HepG2 (cell line): ENCODE measurements at regions not wholly inside any gene's neighbourhood (a gene's known extent, or its start where the extent isn't known, plus 50 kb on each side); places are given as distances from the start of the nearest gene placed in this dataset.
A peak's percentile ranks its signal among the peaks of the same experiment; 100 is the strongest.

Experiments
- AHDC1 ChIP-seq: sonication (generic); formaldehyde crosslinking; IDR thresholded peaks from 2 replicates; pipeline ENCODE4 v1.5.1; 2020; ENCODE audit warnings: mild to moderate bottlenecking, missing genetic modification reagents, borderline replicate concordance
- FOSL1 ChIP-seq: sonication (generic); formaldehyde crosslinking; IDR thresholded peaks from 2 replicates; pipeline ENCODE4 v1.9.0; 2021; ENCODE audit warnings: missing genetic modification reagents, borderline replicate concordance
- KMT2B ChIP-seq: IDR thresholded peaks from 2 replicates; pipeline ENCODE4 v1.6.1; 2016; ENCODE audit warnings: missing genetic modification reagents, missing compliant biosample characterization
- SMAD1 ChIP-seq: sonication (generic); formaldehyde crosslinking; IDR thresholded peaks from 2 replicates; pipeline ENCODE4 v1.4.0; 2020; ENCODE audit warnings: missing genetic modification reagents, low read depth, mild to moderate bottlenecking, borderline replicate concordance
- SMAD9 ChIP-seq: sonication (generic); formaldehyde crosslinking; IDR thresholded peaks from 2 replicates; pipeline ENCODE4 v1.5.1; 2020; ENCODE audit warnings: mild to moderate bottlenecking, missing genetic modification reagents
- ZBTB21 ChIP-seq: sonication (generic); formaldehyde crosslinking; IDR thresholded peaks from 2 replicates; pipeline ENCODE4 v1.4.0; 2020; ENCODE audit warnings: missing genetic modification reagents
- ZBTB39 ChIP-seq: sonication (generic); formaldehyde crosslinking; IDR thresholded peaks from 2 replicates; pipeline ENCODE4 v1.5.0; 2020; ENCODE audit warnings: missing genetic modification reagents
- ZMYM3 ChIP-seq: sonication (generic); formaldehyde crosslinking; IDR thresholded peaks from 2 replicates; pipeline ENCODE4 v1.5.1; 2020; ENCODE audit warnings: mild to moderate bottlenecking, missing genetic modification reagents
- ZNF260 ChIP-seq: sonication (generic); formaldehyde crosslinking; IDR thresholded peaks from 2 replicates; pipeline ENCODE4 v1.4.0; 2020; ENCODE audit warnings: missing genetic modification reagents, low read depth, mild to moderate bottlenecking, borderline replicate concordance
- ZNF775 ChIP-seq: sonication (generic); formaldehyde crosslinking; IDR thresholded peaks from 2 replicates; pipeline ENCODE4 v1.4.0; 2020; ENCODE audit warnings: missing genetic modification reagents, mild to moderate bottlenecking, moderate library complexity, borderline replicate concordance
- ZNF841 ChIP-seq: sonication (generic); formaldehyde crosslinking; IDR thresholded peaks from 2 replicates; pipeline ENCODE4 v1.8.1; 2023; ENCODE audit warnings: missing genetic modification reagents, borderline replicate concordance
- TF ChIP-seq, protein P1 (sequence below): sonication (generic); formaldehyde crosslinking; IDR thresholded peaks from 2 replicates; pipeline ENCODE4 v1.5.0; 2020; ENCODE audit warnings: mild to moderate bottlenecking, missing genetic modification reagents
- TF ChIP-seq, protein P2 (sequence below): sonication (generic); formaldehyde crosslinking; IDR thresholded peaks from 2 replicates; pipeline ENCODE4 v1.4.0; 2020; ENCODE audit warnings: missing genetic modification reagents
- TF ChIP-seq, protein P3 (sequence below): sonication (generic); formaldehyde crosslinking; IDR thresholded peaks from 2 replicates; pipeline ENCODE4 v1.4.0; 2020; ENCODE audit warnings: missing genetic modification reagents

- TF ChIP-seq AHDC1 (CRISPR knock-in tag) (peak; percentile 26; the same call in 1 of the 2 replicates), ZMYM3 (CRISPR knock-in tag) (0 out of 2 replicates have a peak, but pooled peaks have one; percentile 19), ZBTB39 (CRISPR knock-in tag) (no peak), SMAD9 (CRISPR knock-in tag) (no peak), ZNF841 (CRISPR knock-in tag) (no peak), KMT2B (CRISPR knock-in tag) (no peak), ZNF775 (CRISPR knock-in tag) (no peak), ZBTB21 (CRISPR knock-in tag) (no peak), FOSL1 (CRISPR knock-in tag) (no peak), SMAD1 (CRISPR knock-in tag) (no peak), ZNF260 (CRISPR knock-in tag) (no peak)
- TF ChIP-seq, protein P1, sequence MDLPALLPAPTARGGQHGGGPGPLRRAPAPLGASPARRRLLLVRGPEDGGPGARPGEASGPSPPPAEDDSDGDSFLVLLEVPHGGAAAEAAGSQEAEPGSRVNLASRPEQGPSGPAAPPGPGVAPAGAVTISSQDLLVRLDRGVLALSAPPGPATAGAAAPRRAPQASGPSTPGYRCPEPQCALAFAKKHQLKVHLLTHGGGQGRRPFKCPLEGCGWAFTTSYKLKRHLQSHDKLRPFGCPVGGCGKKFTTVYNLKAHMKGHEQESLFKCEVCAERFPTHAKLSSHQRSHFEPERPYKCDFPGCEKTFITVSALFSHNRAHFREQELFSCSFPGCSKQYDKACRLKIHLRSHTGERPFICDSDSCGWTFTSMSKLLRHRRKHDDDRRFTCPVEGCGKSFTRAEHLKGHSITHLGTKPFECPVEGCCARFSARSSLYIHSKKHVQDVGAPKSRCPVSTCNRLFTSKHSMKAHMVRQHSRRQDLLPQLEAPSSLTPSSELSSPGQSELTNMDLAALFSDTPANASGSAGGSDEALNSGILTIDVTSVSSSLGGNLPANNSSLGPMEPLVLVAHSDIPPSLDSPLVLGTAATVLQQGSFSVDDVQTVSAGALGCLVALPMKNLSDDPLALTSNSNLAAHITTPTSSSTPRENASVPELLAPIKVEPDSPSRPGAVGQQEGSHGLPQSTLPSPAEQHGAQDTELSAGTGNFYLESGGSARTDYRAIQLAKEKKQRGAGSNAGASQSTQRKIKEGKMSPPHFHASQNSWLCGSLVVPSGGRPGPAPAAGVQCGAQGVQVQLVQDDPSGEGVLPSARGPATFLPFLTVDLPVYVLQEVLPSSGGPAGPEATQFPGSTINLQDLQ = no peak
- TF ChIP-seq, protein P2, sequence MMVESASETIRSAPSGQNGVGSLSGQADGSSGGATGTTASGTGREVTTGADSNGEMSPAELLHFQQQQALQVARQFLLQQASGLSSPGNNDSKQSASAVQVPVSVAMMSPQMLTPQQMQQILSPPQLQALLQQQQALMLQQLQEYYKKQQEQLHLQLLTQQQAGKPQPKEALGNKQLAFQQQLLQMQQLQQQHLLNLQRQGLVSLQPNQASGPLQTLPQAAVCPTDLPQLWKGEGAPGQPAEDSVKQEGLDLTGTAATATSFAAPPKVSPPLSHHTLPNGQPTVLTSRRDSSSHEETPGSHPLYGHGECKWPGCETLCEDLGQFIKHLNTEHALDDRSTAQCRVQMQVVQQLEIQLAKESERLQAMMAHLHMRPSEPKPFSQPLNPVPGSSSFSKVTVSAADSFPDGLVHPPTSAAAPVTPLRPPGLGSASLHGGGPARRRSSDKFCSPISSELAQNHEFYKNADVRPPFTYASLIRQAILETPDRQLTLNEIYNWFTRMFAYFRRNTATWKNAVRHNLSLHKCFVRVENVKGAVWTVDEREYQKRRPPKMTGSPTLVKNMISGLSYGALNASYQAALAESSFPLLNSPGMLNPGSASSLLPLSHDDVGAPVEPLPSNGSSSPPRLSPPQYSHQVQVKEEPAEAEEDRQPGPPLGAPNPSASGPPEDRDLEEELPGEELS (CRISPR knock-in tag) = 0 out of 2 replicates have a peak, but pooled peaks have one; percentile 19
- TF ChIP-seq, protein P3, sequence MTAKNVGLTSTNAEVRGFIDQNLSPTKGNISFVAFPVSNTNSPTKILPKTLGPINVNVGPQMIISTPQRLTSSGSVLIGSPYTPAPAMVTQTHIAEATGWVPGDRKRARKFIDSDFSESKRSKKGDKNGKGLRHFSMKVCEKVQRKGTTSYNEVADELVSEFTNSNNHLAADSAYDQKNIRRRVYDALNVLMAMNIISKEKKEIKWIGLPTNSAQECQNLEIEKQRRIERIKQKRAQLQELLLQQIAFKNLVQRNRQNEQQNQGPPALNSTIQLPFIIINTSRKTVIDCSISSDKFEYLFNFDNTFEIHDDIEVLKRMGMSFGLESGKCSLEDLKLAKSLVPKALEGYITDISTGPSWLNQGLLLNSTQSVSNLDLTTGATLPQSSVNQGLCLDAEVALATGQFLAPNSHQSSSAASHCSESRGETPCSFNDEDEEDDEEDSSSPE (CRISPR knock-in tag) = 0 out of 2 replicates have a peak, but pooled peaks have one; percentile 12
These were observed 130.7 kb downstream of the BAMBI start (continued) for GRCh38 chr10:28807760-28808613.
